ENCODE measurements at regions not wholly inside any gene's neighbourhood (a gene's known extent, or its start where the extent isn't known, plus 50 kb on each side); places are given as distances from the start of the nearest gene placed in this dataset.

GRCh38 chr15:77825546-77825945 is 192.8 kb upstream of the LINGO1 start:
- Histone ChIP-seq H3K27me3 (replicated peaks in 1 of 4; ENCODE audit: control extremely low read depth in 1 of 4, control insufficient read depth in 3 of 4, insufficient read depth in 4 of 4, low read length in 3 of 4) (peaks cover 0 to 21% (median 3%) of the 10 kb centered on the region in 4 experiments), H3K27ac (ENCODE audit: low read length in 2 of 2) (no peak overlapping the region), H3K79me2 (ENCODE audit: control insufficient read depth, insufficient read depth, low read length) (no peaks in the 10 kb centered on the region), H3K4me2 (replicated peaks; ENCODE audit: low read depth, low read length, poor library complexity, severe bottlenecking) (no peak overlapping the region), H3K4me3 (ENCODE audit: control extremely low read depth in 1 of 5, extremely low read depth in 1 of 5, insufficient read depth in 1 of 5, low read depth in 2 of 5, low read length in 4 of 5) (no peak overlapping the region), H3K9ac (ENCODE audit: low read length) (no peak overlapping the region), H3K9me3 (ENCODE audit: control extremely low read depth in 1 of 3, control insufficient read depth in 2 of 3, insufficient read depth in 1 of 3, low read length in 2 of 3) (no peaks in the 10 kb centered on the region), H4K20me1 (ENCODE audit: control insufficient read depth, insufficient read depth, low read length, poor library complexity, severe bottlenecking) (no peaks in the 10 kb centered on the region), H3K4me1 (ENCODE audit: control insufficient read depth in 2 of 2, insufficient read depth in 2 of 2, low read length in 2 of 2) (no peaks in the 10 kb centered on the region), H3K36me3 (replicated peaks in 1 of 2; ENCODE audit: control extremely low read depth in 1 of 2, control insufficient read depth in 1 of 2, extremely low read depth in 1 of 2, insufficient read depth in 2 of 2, low read length in 1 of 2) (no peaks in the 10 kb centered on the region), H2AFZ (ENCODE audit: insufficient read depth, low read depth, low read length, poor library complexity, severe bottlenecking) (no peak overlapping the region)
- ChIA-PET CTCF (no interaction called here), POLR2A (no interaction called here)
- H3K9me3 Mint-ChIP-seq (ENCODE audit: insufficient read depth) = no peaks in the 10 kb centered on the region
- WGBS (ENCODE audit: insufficient coverage) = 100% methylated on average over 3 of the region's 7 CpGs
- H3K4me1 Mint-ChIP-seq = peaks cover 4% of the 10 kb centered on the region
- no peak for ATAC-seq (ENCODE audit: low read depth)
- no peak overlapping the region for H3K4me3 Mint-ChIP-seq
- intact Hi-C loops (cut with micrococcal nuclease) = no loop called here
- DNase-seq = no peak
- no peak overlapping the region for H3K27ac Mint-ChIP-seq
- TF ChIP-seq, protein P1, sequence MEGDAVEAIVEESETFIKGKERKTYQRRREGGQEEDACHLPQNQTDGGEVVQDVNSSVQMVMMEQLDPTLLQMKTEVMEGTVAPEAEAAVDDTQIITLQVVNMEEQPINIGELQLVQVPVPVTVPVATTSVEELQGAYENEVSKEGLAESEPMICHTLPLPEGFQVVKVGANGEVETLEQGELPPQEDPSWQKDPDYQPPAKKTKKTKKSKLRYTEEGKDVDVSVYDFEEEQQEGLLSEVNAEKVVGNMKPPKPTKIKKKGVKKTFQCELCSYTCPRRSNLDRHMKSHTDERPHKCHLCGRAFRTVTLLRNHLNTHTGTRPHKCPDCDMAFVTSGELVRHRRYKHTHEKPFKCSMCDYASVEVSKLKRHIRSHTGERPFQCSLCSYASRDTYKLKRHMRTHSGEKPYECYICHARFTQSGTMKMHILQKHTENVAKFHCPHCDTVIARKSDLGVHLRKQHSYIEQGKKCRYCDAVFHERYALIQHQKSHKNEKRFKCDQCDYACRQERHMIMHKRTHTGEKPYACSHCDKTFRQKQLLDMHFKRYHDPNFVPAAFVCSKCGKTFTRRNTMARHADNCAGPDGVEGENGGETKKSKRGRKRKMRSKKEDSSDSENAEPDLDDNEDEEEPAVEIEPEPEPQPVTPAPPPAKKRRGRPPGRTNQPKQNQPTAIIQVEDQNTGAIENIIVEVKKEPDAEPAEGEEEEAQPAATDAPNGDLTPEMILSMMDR (IDR thresholded peaks at IDR 0.05) = no peak
- TF ChIP-seq EZH2 (IDR thresholded peaks at IDR 0.05; ENCODE audit: borderline replicate concordance, insufficient read depth, low read depth, low read length, poor library complexity, severe bottlenecking) = no peak
- peaks cover 46% of the 10 kb centered on the region for H3K27me3 Mint-ChIP-seq

DNA sequence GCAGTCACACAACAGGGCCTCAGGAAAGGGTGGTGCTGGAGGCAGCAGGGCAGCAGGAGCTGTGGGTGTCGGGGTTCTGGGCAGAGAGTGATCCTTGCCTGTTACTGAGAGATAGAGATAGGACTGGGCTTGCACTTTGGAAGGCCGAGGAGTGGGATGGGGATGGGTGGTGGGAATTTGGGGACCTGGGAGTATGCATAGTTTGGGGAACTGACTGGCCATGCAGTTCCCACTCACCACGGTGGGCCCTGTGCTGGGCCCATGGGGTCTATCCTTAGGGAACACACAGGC is 192.5 kb upstream of the LINGO1 start:
- intact Hi-C loops (cut with micrococcal nuclease) = no loop called here
- ChIA-PET CTCF (no interaction called here), POLR2A (no interaction called here)
- no peak for TF ChIP-seq EZH2 (IDR thresholded peaks at IDR 0.05; ENCODE audit: borderline replicate concordance, insufficient read depth, low read depth, low read length, poor library complexity, severe bottlenecking)
- TF ChIP-seq, protein P1 (IDR thresholded peaks at IDR 0.05) = no peak
- Mint-ChIP-seq H3K9me3 (ENCODE audit: insufficient read depth) (no peaks in the 10 kb centered on the region), H3K4me1 (peaks cover 8% of the 10 kb centered on the region), H3K27ac (no peak overlapping the region), H3K27me3 (peaks cover 48% of the 10 kb centered on the region), H3K4me3 (no peak overlapping the region)
- Histone ChIP-seq H3K27ac (ENCODE audit: low read length in 2 of 2) (no peak overlapping the region), H2AFZ (ENCODE audit: insufficient read depth, low read depth, low read length, poor library complexity, severe bottlenecking) (no peak overlapping the region), H3K27me3 (replicated peaks in 1 of 4; ENCODE audit: control extremely low read depth in 1 of 4, control insufficient read depth in 3 of 4, insufficient read depth in 4 of 4, low read length in 3 of 4) (peaks cover 0 to 24% (median 3%) of the 10 kb centered on the region in 4 experiments), H3K4me2 (replicated peaks; ENCODE audit: low read depth, low read length, poor library complexity, severe bottlenecking) (no peak overlapping the region), H3K79me2 (ENCODE audit: control insufficient read depth, insufficient read depth, low read length) (no peaks in the 10 kb centered on the region), H3K9ac (ENCODE audit: low read length) (no peak overlapping the region), H4K20me1 (ENCODE audit: control insufficient read depth, insufficient read depth, low read length, poor library complexity, severe bottlenecking) (no peaks in the 10 kb centered on the region), H3K4me3 (ENCODE audit: control extremely low read depth in 1 of 5, extremely low read depth in 1 of 5, insufficient read depth in 1 of 5, low read depth in 2 of 5, low read length in 4 of 5) (no peak overlapping the region), H3K4me1 (ENCODE audit: control insufficient read depth in 2 of 2, insufficient read depth in 2 of 2, low read length in 2 of 2) (peaks cover 0 to 2% of the 10 kb centered on the region in 2 donors), H3K9me3 (ENCODE audit: control extremely low read depth in 1 of 3, control insufficient read depth in 2 of 3, insufficient read depth in 1 of 3, low read length in 2 of 3) (no peaks in the 10 kb centered on the region), H3K36me3 (replicated peaks in 1 of 2; ENCODE audit: control extremely low read depth in 1 of 2, control insufficient read depth in 1 of 2, extremely low read depth in 1 of 2, insufficient read depth in 2 of 2, low read length in 1 of 2) (no peaks in the 10 kb centered on the region)
- 68% methylated on average over 3 of the region's 3 CpGs for WGBS (ENCODE audit: insufficient coverage)
- DNase-seq (no peak), ATAC-seq (ENCODE audit: low read depth) (no peak)

All from B cell (primary cell).